HL-60 (cell line): ENCODE measurements at regions not wholly inside any gene's neighbourhood (a gene's known extent, or its start where the extent isn't known, plus 50 kb on each side); places are given as distances from the start of the nearest gene placed in this dataset.

Experiments
- CTCF ChIP-seq: IDR thresholded peaks from one replicate; pipeline ENCODE4 v1.5.1; 2011; ENCODE audit warnings: low read length, control low read depth, inconsistent platforms; ENCODE audit not compliant: insufficient read depth
- GABPA ChIP-seq: IDR thresholded peaks from 2 replicates; pipeline ENCODE4 v1.6.1; 2012; ENCODE audit warnings: low read depth
- POLR2AphosphoS5 ChIP-seq: IDR thresholded peaks from 2 replicates; pipeline ENCODE4 v1.6.1; 2012; ENCODE audit warnings: low read depth
- REST ChIP-seq: IDR thresholded peaks from 2 replicates; pipeline ENCODE4 v1.6.1; 2012; ENCODE audit warnings: low read depth; ENCODE audit not compliant: insufficient replicate concordance

- TF ChIP-seq CTCF, result no peak
- TF ChIP-seq POLR2AphosphoS5, result no peak
- no peak for TF ChIP-seq GABPA
- no peak for TF ChIP-seq REST
Observed at GRCh38 chr10:44760513-44760912, 150.6 kb upstream of the TMEM72 start.
